GM23338 (cell line): ENCODE measurements at regions not wholly inside any gene's neighbourhood (a gene's known extent, or its start where the extent isn't known, plus 50 kb on each side); places are given as distances from the start of the nearest gene placed in this dataset.

ENCODE experiments used
- ATAC-seq: fragments of 200-7000 bp; cut with Tn5 transposase; 3 replicates; pipeline ENCODE4 v1.9.1; 2020
- DNase-seq: peaks from one replicate; pipeline ENCODE4 v3.0.0-alpha.2; 2015; ENCODE audit warnings: low spot score
- H2AFZ ChIP-seq: fragments of 200-600 bp; sonication (generic); 2 replicates; pipeline ENCODE4 v1.8.0; 2016; ENCODE audit warnings: antibody characterized with exemption, mild to moderate bottlenecking, moderate library complexity
- H3F3A ChIP-seq: fragments of 200-600 bp; sonication (generic); replicated peaks from 2 replicates; pipeline ENCODE4 v1.8.0; 2017; ENCODE audit warnings: antibody characterized with exemption, mixed run types, low read depth
- H3K27ac ChIP-seq: fragments of 200-600 bp; sonication (generic); 2 replicates; pipeline ENCODE4 v1.6.1; 2016; ENCODE audit warnings: low read depth
- H3K27me3 ChIP-seq: fragments of 200-600 bp; sonication (generic); 2 replicates; pipeline ENCODE4 v1.8.0; 2016; ENCODE audit warnings: mild to moderate bottlenecking, mixed run types, moderate library complexity; ENCODE audit not compliant: insufficient read depth
- H3K36me3 ChIP-seq: fragments of 200-600 bp; sonication (generic); 2 replicates; pipeline ENCODE4 v1.8.0; 2016; ENCODE audit warnings: mild to moderate bottlenecking; ENCODE audit not compliant: insufficient read depth
- H3K4me1 ChIP-seq: fragments of 200-600 bp; sonication (generic); 2 replicates; pipeline ENCODE4 v1.8.0; 2016; ENCODE audit warnings: mild to moderate bottlenecking, moderate library complexity; ENCODE audit not compliant: insufficient read depth
- H3K4me2 ChIP-seq: fragments of 200-600 bp; sonication (generic); 2 replicates; pipeline ENCODE4 v1.7.1; 2017; ENCODE audit warnings: mixed run types
- H3K4me3 ChIP-seq: fragments of 200-600 bp; sonication (generic); 2 replicates; pipeline ENCODE4 v1.6.1; 2016; ENCODE audit warnings: mixed run types
- H3K79me2 ChIP-seq: fragments of 200-600 bp; sonication (generic); replicated peaks from 2 replicates; pipeline ENCODE4 v1.8.0; 2017; ENCODE audit warnings: mild to moderate bottlenecking; ENCODE audit not compliant: insufficient read depth
- H3K9me2 ChIP-seq: fragments of 200-600 bp; sonication (generic); 2 replicates; pipeline ENCODE4 v1.8.0; 2017; ENCODE audit not compliant: insufficient read depth
- H4K20me1 ChIP-seq: fragments of 200-600 bp; sonication (generic); replicated peaks from 2 replicates; pipeline ENCODE4 v1.8.0; 2017; ENCODE audit warnings: mild to moderate bottlenecking; ENCODE audit not compliant: insufficient read depth
- H3K27ac Mint-ChIP-seq: 2 replicates; pipeline ENCODE4 v1.8.0; 2020; ENCODE audit warnings: inconsistent platforms, mild to moderate bottlenecking, moderate library complexity, mixed read lengths
- H3K27me3 Mint-ChIP-seq: 3 replicates; pipeline ENCODE4 v1.8.0; 2022; ENCODE audit warnings: low read depth, mild to moderate bottlenecking, moderate library complexity, mixed read lengths, inconsistent platforms; ENCODE audit not compliant: insufficient read depth, poor library complexity
- H3K36me3 Mint-ChIP-seq: 3 replicates; pipeline ENCODE4 v1.8.0; 2021; ENCODE audit warnings: low read depth, mild to moderate bottlenecking, inconsistent platforms, moderate library complexity, mixed read lengths
- H3K4me1 Mint-ChIP-seq: 3 replicates; pipeline ENCODE4 v1.8.0; 2020; ENCODE audit warnings: mild to moderate bottlenecking, inconsistent platforms, mixed read lengths
- H3K4me3 Mint-ChIP-seq: 3 replicates; pipeline ENCODE4 v1.8.0; 2021; ENCODE audit warnings: moderate library complexity, mild to moderate bottlenecking, inconsistent platforms, mixed read lengths
- H3K9me3 Mint-ChIP-seq: 3 replicates; pipeline ENCODE4 v1.8.0; 2020; ENCODE audit warnings: moderate library complexity, mild to moderate bottlenecking, inconsistent platforms, mixed read lengths
- CREB1 ChIP-seq: fragments of 250-450 bp; sonication (Bioruptor Pico); IDR thresholded peaks from 2 replicates; pipeline ENCODE4 v1.5.0; 2020; ENCODE audit warnings: low read depth, mild to moderate bottlenecking, moderate library complexity
- ETS1 ChIP-seq: IDR thresholded peaks from 2 replicates; pipeline ENCODE4 v1.6.1; 2016; ENCODE audit warnings: antibody characterized with exemption
- EZH2phosphoT487 ChIP-seq: fragments of 200-600 bp; sonication (generic); IDR thresholded peaks from one replicate; pipeline ENCODE4 v1.8.1; 2018; ENCODE audit warnings: antibody characterized with exemption; ENCODE audit not compliant: unreplicated experiment
- JUNB ChIP-seq: IDR thresholded peaks from one replicate; pipeline ENCODE4 v1.6.1; 2016; ENCODE audit warnings: antibody characterized with exemption; ENCODE audit not compliant: unreplicated experiment
- NANOG ChIP-seq: IDR thresholded peaks from 2 replicates; pipeline ENCODE4 v1.6.1; 2016; ENCODE audit warnings: antibody characterized with exemption, borderline replicate concordance
- POLR2AphosphoS5 ChIP-seq: IDR thresholded peaks from 2 replicates; pipeline ENCODE4 v1.6.1; 2016; ENCODE audit warnings: antibody characterized with exemption, low read depth
- STAT1 ChIP-seq: IDR thresholded peaks from one replicate; pipeline ENCODE4 v1.6.1; 2016; ENCODE audit warnings: antibody characterized with exemption; ENCODE audit not compliant: unreplicated experiment
- ZNF114 ChIP-seq: fragments of 250-450 bp; sonication (Bioruptor Pico); IDR thresholded peaks from 2 replicates; pipeline ENCODE4 v1.5.0; 2020; ENCODE audit warnings: mild to moderate bottlenecking, moderate library complexity
- ZNF331 ChIP-seq: fragments of 250-450 bp; sonication (Bioruptor Pico); IDR thresholded peaks from 2 replicates; pipeline ENCODE4 v1.5.0; 2020; ENCODE audit warnings: low read depth, mild to moderate bottlenecking, moderate library complexity
- TF ChIP-seq, protein P1 (sequence below): IDR thresholded peaks from one replicate; pipeline ENCODE4 v1.6.1; 2018; ENCODE audit warnings: antibody characterized with exemption; ENCODE audit not compliant: unreplicated experiment
- TF ChIP-seq, protein P2 (sequence below): fragments of 250-450 bp; sonication (Bioruptor Pico); IDR thresholded peaks from 2 replicates; pipeline ENCODE4 v1.5.0; 2020; ENCODE audit warnings: mild to moderate bottlenecking, moderate library complexity

- TF ChIP-seq, protein P1, sequence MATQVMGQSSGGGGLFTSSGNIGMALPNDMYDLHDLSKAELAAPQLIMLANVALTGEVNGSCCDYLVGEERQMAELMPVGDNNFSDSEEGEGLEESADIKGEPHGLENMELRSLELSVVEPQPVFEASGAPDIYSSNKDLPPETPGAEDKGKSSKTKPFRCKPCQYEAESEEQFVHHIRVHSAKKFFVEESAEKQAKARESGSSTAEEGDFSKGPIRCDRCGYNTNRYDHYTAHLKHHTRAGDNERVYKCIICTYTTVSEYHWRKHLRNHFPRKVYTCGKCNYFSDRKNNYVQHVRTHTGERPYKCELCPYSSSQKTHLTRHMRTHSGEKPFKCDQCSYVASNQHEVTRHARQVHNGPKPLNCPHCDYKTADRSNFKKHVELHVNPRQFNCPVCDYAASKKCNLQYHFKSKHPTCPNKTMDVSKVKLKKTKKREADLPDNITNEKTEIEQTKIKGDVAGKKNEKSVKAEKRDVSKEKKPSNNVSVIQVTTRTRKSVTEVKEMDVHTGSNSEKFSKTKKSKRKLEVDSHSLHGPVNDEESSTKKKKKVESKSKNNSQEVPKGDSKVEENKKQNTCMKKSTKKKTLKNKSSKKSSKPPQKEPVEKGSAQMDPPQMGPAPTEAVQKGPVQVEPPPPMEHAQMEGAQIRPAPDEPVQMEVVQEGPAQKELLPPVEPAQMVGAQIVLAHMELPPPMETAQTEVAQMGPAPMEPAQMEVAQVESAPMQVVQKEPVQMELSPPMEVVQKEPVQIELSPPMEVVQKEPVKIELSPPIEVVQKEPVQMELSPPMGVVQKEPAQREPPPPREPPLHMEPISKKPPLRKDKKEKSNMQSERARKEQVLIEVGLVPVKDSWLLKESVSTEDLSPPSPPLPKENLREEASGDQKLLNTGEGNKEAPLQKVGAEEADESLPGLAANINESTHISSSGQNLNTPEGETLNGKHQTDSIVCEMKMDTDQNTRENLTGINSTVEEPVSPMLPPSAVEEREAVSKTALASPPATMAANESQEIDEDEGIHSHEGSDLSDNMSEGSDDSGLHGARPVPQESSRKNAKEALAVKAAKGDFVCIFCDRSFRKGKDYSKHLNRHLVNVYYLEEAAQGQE, result no peak
- TF ChIP-seq ZNF331 (CRISPR knock-in tag), result no peak
Observed at GRCh38 chr15:70576696-70577095, 186.7 kb downstream of the UACA start (continued).

- Histone ChIP-seq H3K4me2 (no peak overlapping the region), H3K27ac (no peak overlapping the region), H3K36me3 (no peaks in the 10 kb centered on the region), H3K4me3 (no peak overlapping the region), H2AFZ (no peak overlapping the region), H3K27me3 (no peaks in the 10 kb centered on the region), H3K4me1 (0 out of 2 replicates have a peak, but pooled peaks cover 6% of the 10 kb centered on the region), H3K9me2 (no peaks in the 10 kb centered on the region), H3K79me2 (no peaks in the 10 kb centered on the region), H3F3A (no peaks in the 10 kb centered on the region), H4K20me1 (0 out of 2 replicates have a peak, but pooled peaks cover 3% of the 10 kb centered on the region)
- DNase-seq (no peak), ATAC-seq (no peak)
- Mint-ChIP-seq H3K36me3 (peaks cover 6% of the 10 kb centered on the region), H3K4me3 (no peak overlapping the region), H3K27me3 (peaks cover 9% of the 10 kb centered on the region), H3K4me1 (peaks cover 9% of the 10 kb centered on the region), H3K27ac (no peak overlapping the region), H3K9me3 (peaks cover 15% of the 10 kb centered on the region)
- TF ChIP-seq ETS1 (no peak), ZNF331 (CRISPR knock-in tag) (no peak), NANOG (no peak), ZNF114 (no peak), JUNB (no peak), POLR2AphosphoS5 (no peak), EZH2phosphoT487 (no peak), CREB1 (CRISPR knock-in tag) (no peak), STAT1 (no peak)
- TF ChIP-seq, protein P1, result no peak
- TF ChIP-seq, protein P2, sequence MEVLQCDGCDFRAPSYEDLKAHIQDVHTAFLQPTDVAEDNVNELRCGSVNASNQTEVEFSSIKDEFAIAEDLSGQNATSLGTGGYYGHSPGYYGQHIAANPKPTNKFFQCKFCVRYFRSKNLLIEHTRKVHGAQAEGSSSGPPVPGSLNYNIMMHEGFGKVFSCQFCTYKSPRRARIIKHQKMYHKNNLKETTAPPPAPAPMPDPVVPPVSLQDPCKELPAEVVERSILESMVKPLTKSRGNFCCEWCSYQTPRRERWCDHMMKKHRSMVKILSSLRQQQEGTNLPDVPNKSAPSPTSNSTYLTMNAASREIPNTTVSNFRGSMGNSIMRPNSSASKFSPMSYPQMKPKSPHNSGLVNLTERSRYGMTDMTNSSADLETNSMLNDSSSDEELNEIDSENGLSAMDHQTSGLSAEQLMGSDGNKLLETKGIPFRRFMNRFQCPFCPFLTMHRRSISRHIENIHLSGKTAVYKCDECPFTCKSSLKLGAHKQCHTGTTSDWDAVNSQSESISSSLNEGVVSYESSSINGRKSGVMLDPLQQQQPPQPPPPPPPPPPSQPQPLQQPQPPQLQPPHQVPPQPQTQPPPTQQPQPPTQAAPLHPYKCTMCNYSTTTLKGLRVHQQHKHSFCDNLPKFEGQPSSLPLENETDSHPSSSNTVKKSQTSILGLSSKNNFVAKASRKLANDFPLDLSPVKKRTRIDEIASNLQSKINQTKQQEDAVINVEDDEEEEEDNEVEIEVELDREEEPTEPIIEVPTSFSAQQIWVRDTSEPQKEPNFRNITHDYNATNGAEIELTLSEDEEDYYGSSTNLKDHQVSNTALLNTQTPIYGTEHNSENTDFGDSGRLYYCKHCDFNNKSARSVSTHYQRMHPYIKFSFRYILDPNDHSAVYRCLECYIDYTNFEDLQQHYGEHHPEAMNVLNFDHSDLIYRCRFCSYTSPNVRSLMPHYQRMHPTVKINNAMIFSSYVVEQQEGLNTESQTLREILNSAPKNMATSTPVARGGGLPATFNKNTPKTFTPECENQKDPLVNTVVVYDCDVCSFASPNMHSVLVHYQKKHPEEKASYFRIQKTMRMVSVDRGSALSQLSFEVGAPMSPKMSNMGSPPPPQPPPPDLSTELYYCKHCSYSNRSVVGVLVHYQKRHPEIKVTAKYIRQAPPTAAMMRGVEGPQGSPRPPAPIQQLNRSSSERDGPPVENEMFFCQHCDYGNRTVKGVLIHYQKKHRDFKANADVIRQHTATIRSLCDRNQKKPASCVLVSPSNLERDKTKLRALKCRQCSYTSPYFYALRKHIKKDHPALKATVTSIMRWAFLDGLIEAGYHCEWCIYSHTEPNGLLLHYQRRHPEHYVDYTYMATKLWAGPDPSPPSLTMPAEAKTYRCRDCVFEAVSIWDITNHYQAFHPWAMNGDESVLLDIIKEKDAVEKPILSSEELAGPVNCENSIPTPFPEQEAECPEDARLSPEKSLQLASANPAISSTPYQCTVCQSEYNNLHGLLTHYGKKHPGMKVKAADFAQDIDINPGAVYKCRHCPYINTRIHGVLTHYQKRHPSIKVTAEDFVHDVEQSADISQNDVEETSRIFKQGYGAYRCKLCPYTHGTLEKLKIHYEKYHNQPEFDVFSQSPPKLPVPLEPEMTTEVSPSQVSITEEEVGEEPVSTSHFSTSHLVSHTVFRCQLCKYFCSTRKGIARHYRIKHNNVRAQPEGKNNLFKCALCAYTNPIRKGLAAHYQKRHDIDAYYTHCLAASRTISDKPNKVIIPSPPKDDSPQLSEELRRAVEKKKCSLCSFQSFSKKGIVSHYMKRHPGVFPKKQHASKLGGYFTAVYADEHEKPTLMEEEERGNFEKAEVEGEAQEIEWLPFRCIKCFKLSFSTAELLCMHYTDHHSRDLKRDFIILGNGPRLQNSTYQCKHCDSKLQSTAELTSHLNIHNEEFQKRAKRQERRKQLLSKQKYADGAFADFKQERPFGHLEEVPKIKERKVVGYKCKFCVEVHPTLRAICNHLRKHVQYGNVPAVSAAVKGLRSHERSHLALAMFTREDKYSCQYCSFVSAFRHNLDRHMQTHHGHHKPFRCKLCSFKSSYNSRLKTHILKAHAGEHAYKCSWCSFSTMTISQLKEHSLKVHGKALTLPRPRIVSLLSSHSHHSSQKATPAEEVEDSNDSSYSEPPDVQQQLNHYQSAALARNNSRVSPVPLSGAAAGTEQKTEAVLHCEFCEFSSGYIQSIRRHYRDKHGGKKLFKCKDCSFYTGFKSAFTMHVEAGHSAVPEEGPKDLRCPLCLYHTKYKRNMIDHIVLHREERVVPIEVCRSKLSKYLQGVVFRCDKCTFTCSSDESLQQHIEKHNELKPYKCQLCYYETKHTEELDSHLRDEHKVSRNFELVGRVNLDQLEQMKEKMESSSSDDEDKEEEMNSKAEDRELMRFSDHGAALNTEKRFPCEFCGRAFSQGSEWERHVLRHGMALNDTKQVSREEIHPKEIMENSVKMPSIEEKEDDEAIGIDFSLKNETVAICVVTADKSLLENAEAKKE, result no peak
Observed at GRCh38 chr15:70576276-70576675, 187.1 kb downstream of the UACA start.
